ENCODE measurements at regions not wholly inside any gene's neighbourhood (a gene's known extent, or its start where the extent isn't known, plus 50 kb on each side); places are given as distances from the start of the nearest gene placed in this dataset.

DNA sequence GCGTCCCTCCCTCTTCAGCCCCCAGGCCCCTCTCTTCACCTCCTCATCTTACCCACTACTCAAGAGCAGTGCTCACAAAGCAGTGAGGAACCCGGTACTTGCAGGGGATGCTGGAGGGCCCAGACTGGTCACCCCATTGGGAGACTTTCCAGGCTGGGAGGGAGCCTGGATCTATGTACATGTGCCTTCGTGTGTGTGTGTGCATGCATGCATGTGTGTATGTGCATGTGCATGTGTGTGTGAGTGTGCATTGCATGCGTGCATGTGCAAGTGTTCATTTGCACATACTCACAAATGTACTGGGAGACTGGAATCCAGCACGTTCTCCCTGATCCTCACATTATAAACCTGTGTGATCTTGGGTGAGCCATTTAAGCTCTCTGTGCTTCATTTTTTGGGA lies 696.0 kb upstream of the EEF2KMT start:
- no peak overlapping the region for H3K9ac ChIP-seq (ENCODE audit: low read length in 3 of 3)
- H3K4me3 ChIP-seq (ENCODE audit: low read length in 3 of 3), result no peak overlapping the region
- intact Hi-C loops (cut with DNase I), result no loop called here
- no peaks in the 10 kb centered on the region for H3K4me1 ChIP-seq (ENCODE audit: control insufficient read depth in 2 of 3, insufficient read depth in 2 of 3, low read depth in 1 of 3, low read length in 3 of 3)
- no peaks in the 10 kb centered on the region for H3K36me3 ChIP-seq (ENCODE audit: control insufficient read depth in 2 of 3, insufficient read depth in 3 of 3, low read length in 3 of 3)
- no peaks in the 10 kb centered on the region for H3K27me3 ChIP-seq (ENCODE audit: control insufficient read depth, insufficient read depth, low read length)
- H3K9me3 ChIP-seq (ENCODE audit: control insufficient read depth in 2 of 3, insufficient read depth in 1 of 3, low read length in 3 of 3), result no peaks in the 10 kb centered on the region
- no peak for FAIRE-seq
- no peak for DNase-seq
- H3K27ac ChIP-seq (ENCODE audit: low read depth in 2 of 2, low read length in 2 of 2), result no peak overlapping the region
- TF ChIP-seq, protein P1, sequence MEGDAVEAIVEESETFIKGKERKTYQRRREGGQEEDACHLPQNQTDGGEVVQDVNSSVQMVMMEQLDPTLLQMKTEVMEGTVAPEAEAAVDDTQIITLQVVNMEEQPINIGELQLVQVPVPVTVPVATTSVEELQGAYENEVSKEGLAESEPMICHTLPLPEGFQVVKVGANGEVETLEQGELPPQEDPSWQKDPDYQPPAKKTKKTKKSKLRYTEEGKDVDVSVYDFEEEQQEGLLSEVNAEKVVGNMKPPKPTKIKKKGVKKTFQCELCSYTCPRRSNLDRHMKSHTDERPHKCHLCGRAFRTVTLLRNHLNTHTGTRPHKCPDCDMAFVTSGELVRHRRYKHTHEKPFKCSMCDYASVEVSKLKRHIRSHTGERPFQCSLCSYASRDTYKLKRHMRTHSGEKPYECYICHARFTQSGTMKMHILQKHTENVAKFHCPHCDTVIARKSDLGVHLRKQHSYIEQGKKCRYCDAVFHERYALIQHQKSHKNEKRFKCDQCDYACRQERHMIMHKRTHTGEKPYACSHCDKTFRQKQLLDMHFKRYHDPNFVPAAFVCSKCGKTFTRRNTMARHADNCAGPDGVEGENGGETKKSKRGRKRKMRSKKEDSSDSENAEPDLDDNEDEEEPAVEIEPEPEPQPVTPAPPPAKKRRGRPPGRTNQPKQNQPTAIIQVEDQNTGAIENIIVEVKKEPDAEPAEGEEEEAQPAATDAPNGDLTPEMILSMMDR (IDR thresholded peaks at IDR 0.05; ENCODE audit: borderline replicate concordance, extremely low read depth, insufficient read depth), result no peak

DNA sequence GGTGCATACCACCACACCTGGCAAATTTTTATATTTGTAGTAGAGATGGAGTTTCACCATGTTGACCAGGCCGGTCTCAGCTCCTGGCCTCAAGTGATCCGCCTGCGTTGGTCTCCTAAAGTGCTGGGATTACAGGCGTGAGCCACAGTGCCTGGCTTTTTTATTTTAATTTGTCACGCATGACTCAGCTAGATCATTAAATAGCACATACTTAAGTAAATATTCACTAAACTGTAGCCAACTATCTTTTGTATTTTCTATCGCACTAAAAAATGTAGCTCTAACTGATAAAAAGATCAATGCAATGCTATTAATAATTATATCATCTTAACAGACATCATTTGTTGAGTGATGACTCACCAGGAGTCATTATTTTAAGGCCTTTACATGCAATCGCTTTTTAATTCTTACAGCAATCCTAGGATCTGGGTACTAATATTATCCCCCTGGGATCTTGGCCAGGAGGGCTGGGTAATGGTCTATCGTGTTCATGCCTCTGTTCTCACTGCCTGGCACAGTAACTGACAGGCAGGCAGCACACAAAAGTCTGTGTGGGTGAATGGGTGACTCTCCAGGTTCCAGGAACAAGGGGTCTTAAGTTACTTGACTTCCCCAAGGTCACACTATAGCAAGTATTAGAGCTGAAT lies 693.5 kb upstream of the EEF2KMT start:
- H3K4me1 ChIP-seq (ENCODE audit: control insufficient read depth in 2 of 3, insufficient read depth in 2 of 3, low read depth in 1 of 3, low read length in 3 of 3), result no peaks in the 10 kb centered on the region
- no peaks in the 10 kb centered on the region for H3K27me3 ChIP-seq (ENCODE audit: control insufficient read depth, insufficient read depth, low read length)
- H3K4me3 ChIP-seq (ENCODE audit: low read length in 3 of 3), result no peak overlapping the region
- no peaks in the 10 kb centered on the region for H3K36me3 ChIP-seq (ENCODE audit: control insufficient read depth in 2 of 3, insufficient read depth in 3 of 3, low read length in 3 of 3)
- intact Hi-C loops (cut with DNase I), result no loop called here
- TF ChIP-seq, protein P1 (IDR thresholded peaks at IDR 0.05; ENCODE audit: borderline replicate concordance, extremely low read depth, insufficient read depth), result no peak
- FAIRE-seq, result no peak
- no peak overlapping the region for H3K9ac ChIP-seq (ENCODE audit: low read length in 3 of 3)
- no peak overlapping the region for H3K27ac ChIP-seq (ENCODE audit: low read depth in 2 of 2, low read length in 2 of 2)
- no peaks in the 10 kb centered on the region for H3K9me3 ChIP-seq (ENCODE audit: control insufficient read depth in 2 of 3, insufficient read depth in 1 of 3, low read length in 3 of 3)
- no peak for DNase-seq

DNA sequence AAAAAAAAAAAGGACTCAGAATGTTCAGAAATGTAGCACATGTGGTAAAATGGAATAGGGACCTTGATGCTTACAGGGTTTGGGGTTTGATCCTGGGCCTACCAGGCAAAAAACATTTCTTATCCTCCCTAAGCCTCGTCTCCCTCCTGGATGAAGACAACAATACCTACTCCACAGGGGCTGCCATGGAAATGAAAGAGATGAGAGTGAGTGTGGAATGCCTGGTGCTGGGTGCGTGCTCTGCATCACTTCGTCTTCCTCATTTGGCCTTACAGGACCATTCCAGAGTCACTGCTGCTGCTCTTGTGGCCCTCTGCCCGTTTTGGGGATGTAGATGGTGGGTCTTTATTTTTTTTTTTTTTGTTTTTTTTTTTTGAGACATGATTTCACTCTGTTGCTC lies 692.9 kb upstream of the EEF2KMT start:
- FAIRE-seq (no peak), DNase-seq (no peak)
- H3K9ac ChIP-seq (ENCODE audit: low read length in 3 of 3), result no peak overlapping the region
- H3K4me3 ChIP-seq (ENCODE audit: low read length in 3 of 3), result no peak overlapping the region
- no peaks in the 10 kb centered on the region for H3K27me3 ChIP-seq (ENCODE audit: control insufficient read depth, insufficient read depth, low read length)
- no peaks in the 10 kb centered on the region for H3K9me3 ChIP-seq (ENCODE audit: control insufficient read depth in 2 of 3, insufficient read depth in 1 of 3, low read length in 3 of 3)
- intact Hi-C loops (cut with DNase I), result no loop called here
- no peaks in the 10 kb centered on the region for H3K4me1 ChIP-seq (ENCODE audit: control insufficient read depth in 2 of 3, insufficient read depth in 2 of 3, low read depth in 1 of 3, low read length in 3 of 3)
- no peak overlapping the region for H3K27ac ChIP-seq (ENCODE audit: low read depth in 2 of 2, low read length in 2 of 2)
- TF ChIP-seq, protein P1 (IDR thresholded peaks at IDR 0.05; ENCODE audit: borderline replicate concordance, extremely low read depth, insufficient read depth), result no peak
- no peaks in the 10 kb centered on the region for H3K36me3 ChIP-seq (ENCODE audit: control insufficient read depth in 2 of 3, insufficient read depth in 3 of 3, low read length in 3 of 3)

DNA sequence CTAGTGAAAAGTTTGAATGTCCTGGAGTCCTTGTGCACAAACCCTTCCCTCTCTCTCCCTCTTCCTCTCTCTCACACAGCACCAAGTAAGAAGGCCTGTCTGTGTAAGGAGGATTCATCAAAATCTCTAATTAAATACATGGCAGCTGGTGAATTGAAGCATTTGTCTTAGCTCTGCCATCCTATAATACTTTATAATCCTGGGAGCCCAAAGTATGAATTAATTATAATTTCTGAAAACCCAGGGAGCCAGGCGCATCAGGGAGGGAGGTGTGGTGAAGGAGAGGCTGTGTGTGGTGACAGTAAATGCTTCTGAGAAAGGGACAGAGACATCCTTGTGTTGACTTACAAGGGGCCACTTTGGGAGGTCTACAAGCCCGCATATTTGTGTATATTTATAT lies 691.4 kb upstream of the EEF2KMT start:
- Histone ChIP-seq H3K4me1 (ENCODE audit: control insufficient read depth in 2 of 3, insufficient read depth in 2 of 3, low read depth in 1 of 3, low read length in 3 of 3) (no peaks in the 10 kb centered on the region), H3K27me3 (ENCODE audit: control insufficient read depth, insufficient read depth, low read length) (no peaks in the 10 kb centered on the region), H3K9ac (ENCODE audit: low read length in 3 of 3) (no peak overlapping the region), H3K9me3 (ENCODE audit: control insufficient read depth in 2 of 3, insufficient read depth in 1 of 3, low read length in 3 of 3) (no peaks in the 10 kb centered on the region), H3K36me3 (ENCODE audit: control insufficient read depth in 2 of 3, insufficient read depth in 3 of 3, low read length in 3 of 3) (no peaks in the 10 kb centered on the region), H3K4me3 (ENCODE audit: low read length in 3 of 3) (no peak overlapping the region), H3K27ac (ENCODE audit: low read depth in 2 of 2, low read length in 2 of 2) (no peak overlapping the region)
- no peak for DNase-seq
- no peak for FAIRE-seq
- intact Hi-C loops (cut with DNase I), result no loop called here
- TF ChIP-seq, protein P1 (IDR thresholded peaks at IDR 0.05; ENCODE audit: borderline replicate concordance, extremely low read depth, insufficient read depth), result no peak
